GM19397 (cell line): ENCODE measurements at regions not wholly inside any gene's neighbourhood (a gene's known extent, or its start where the extent isn't known, plus 50 kb on each side); places are given as distances from the start of the nearest gene placed in this dataset.

Source experiments
- ATAC-seq: cut with Tn5 transposase; IDR thresholded peaks from one replicate; pipeline ENCODE4 v1.9.1; 2021; ENCODE audit warnings: mild to moderate bottlenecking, moderate library complexity; ENCODE audit not compliant: unreplicated experiment

GRCh38 chr5:4424895-4425294, 715.2 kb upstream of the ADAMTS16 start:
- no peak for ATAC-seq

GRCh38 chr5:4440536-4440935, 699.6 kb upstream of the ADAMTS16 start:
- ATAC-seq, result no peak

GRCh38 chr5:4442221-4442620, 697.9 kb upstream of the ADAMTS16 start:
- ATAC-seq, result no peak

- ATAC-seq, result no peak
These were observed 692.5 kb upstream of the ADAMTS16 start for GRCh38 chr5:4447657-4448056.

GRCh38 chr5:4453655-4454054, 686.5 kb upstream of the ADAMTS16 start:
- ATAC-seq, result no peak

- no peak for ATAC-seq
These were observed 660.7 kb upstream of the ADAMTS16 start for GRCh38 chr5:4479426-4479825.

GRCh38 chr5:4480528-4481349, 659.4 kb upstream of the ADAMTS16 start:
- ATAC-seq, result no peak

GRCh38 chr5:4487581-4487980, 652.5 kb upstream of the ADAMTS16 start:
- ATAC-seq, result no peak

GRCh38 chr5:4511996-4512656, 628.0 kb upstream of the ADAMTS16 start:
- ATAC-seq, result no peak

GRCh38 chr5:4513381-4513780, 626.7 kb upstream of the ADAMTS16 start:
- no peak for ATAC-seq

GRCh38 chr5:4514067-4514648, 626.0 kb upstream of the ADAMTS16 start:
- ATAC-seq, result no peak

- ATAC-seq, result no peak
These were observed 621.0 kb upstream of the ADAMTS16 start for GRCh38 chr5:4518903-4519672.

GRCh38 chr5:4520559-4520958, 619.6 kb upstream of the ADAMTS16 start:
- ATAC-seq, result no peak

GRCh38 chr5:4523038-4523437, 617.1 kb upstream of the ADAMTS16 start:
- ATAC-seq, result no peak

GRCh38 chr5:4531756-4532704, 608.1 kb upstream of the ADAMTS16 start:
- no peak for ATAC-seq

- ATAC-seq, result no peak
These were observed 607.4 kb upstream of the ADAMTS16 start for GRCh38 chr5:4532705-4533080.

GRCh38 chr5:4533457-4534105, 606.5 kb upstream of the ADAMTS16 start:
- ATAC-seq, result no peak

- ATAC-seq, result no peak
These were observed 602.6 kb upstream of the ADAMTS16 start for GRCh38 chr5:4537489-4537888.

- no peak for ATAC-seq
These were observed 599.6 kb upstream of the ADAMTS16 start for GRCh38 chr5:4540375-4541173.
